ENCODE measurements at regions not wholly inside any gene's neighbourhood (a gene's known extent, or its start where the extent isn't known, plus 50 kb on each side); places are given as distances from the start of the nearest gene placed in this dataset.

- H3K27me3 Mint-ChIP-seq (ENCODE audit: low read depth) = peaks cover 60% of the 10 kb centered on the region
- H3K27ac Mint-ChIP-seq = no peak overlapping the region
- H3K36me3 Mint-ChIP-seq = no peaks in the 10 kb centered on the region
- no peak for TF ChIP-seq CTCF (IDR thresholded peaks at IDR 0.05; ENCODE audit: unreplicated experiment)
- no peak overlapping the region for H3K4me3 Mint-ChIP-seq
- no peak for DNase-seq (ENCODE audit: low spot score in 2 of 2, unreplicated experiment in 2 of 2)
- H3K9me3 Mint-ChIP-seq = no peaks in the 10 kb centered on the region
- no peaks in the 10 kb centered on the region for H3K4me1 Mint-ChIP-seq
Observed at GRCh38 chr6:18555750-18556149, 168.6 kb downstream of the RNF144B start.

- no peak for DNase-seq (ENCODE audit: low spot score in 2 of 2, unreplicated experiment in 2 of 2)
- no peak for TF ChIP-seq CTCF (IDR thresholded peaks at IDR 0.05; ENCODE audit: unreplicated experiment)
- Mint-ChIP-seq H3K9me3 (no peaks in the 10 kb centered on the region), H3K27ac (no peak overlapping the region), H3K36me3 (no peaks in the 10 kb centered on the region), H3K4me1 (no peaks in the 10 kb centered on the region), H3K4me3 (no peak overlapping the region), H3K27me3 (ENCODE audit: low read depth) (peaks cover 55% of the 10 kb centered on the region)
Observed at GRCh38 chr6:18561037-18561750, 174.0 kb downstream of the RNF144B start.

DNA sequence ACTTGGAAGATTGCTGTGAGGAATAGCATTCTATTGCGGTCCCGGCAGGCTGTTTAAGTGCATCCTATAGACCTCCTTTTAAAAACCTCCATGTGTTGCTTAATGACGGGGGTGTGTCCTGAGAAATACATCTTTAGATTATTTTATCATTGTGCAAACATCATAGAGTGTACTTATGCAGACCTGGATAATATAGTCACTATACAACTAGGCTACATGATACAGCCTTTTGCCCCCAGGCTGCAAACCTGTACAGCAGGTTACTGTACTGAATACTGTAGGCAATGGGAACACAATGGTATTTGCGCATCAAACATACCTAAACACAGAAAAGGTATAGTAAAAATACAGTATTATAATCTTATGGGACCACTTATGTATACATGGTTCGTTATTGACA, 175.6 kb downstream of the RNF144B start:
- no peak overlapping the region for H3K4me3 Mint-ChIP-seq
- no peak for TF ChIP-seq CTCF (IDR thresholded peaks at IDR 0.05; ENCODE audit: unreplicated experiment)
- no peaks in the 10 kb centered on the region for H3K4me1 Mint-ChIP-seq
- H3K36me3 Mint-ChIP-seq = no peaks in the 10 kb centered on the region
- no peak for DNase-seq (ENCODE audit: low spot score in 2 of 2, unreplicated experiment in 2 of 2)
- H3K27me3 Mint-ChIP-seq (ENCODE audit: low read depth) = peaks cover 52% of the 10 kb centered on the region
- no peak overlapping the region for H3K27ac Mint-ChIP-seq
- peaks cover 8% of the 10 kb centered on the region for H3K9me3 Mint-ChIP-seq

GRCh38 chr6:18564775-18565174, 177.6 kb downstream of the RNF144B start:
- no peaks in the 10 kb centered on the region for H3K36me3 Mint-ChIP-seq
- no peak for DNase-seq (ENCODE audit: low spot score in 2 of 2, unreplicated experiment in 2 of 2)
- H3K27me3 Mint-ChIP-seq (ENCODE audit: low read depth) = peaks cover 45% of the 10 kb centered on the region
- no peak for TF ChIP-seq CTCF (IDR thresholded peaks at IDR 0.05; ENCODE audit: unreplicated experiment)
- H3K27ac Mint-ChIP-seq = no peak overlapping the region
- no peaks in the 10 kb centered on the region for H3K4me1 Mint-ChIP-seq
- H3K4me3 Mint-ChIP-seq = no peak overlapping the region
- H3K9me3 Mint-ChIP-seq = peaks cover 8% of the 10 kb centered on the region

DNA sequence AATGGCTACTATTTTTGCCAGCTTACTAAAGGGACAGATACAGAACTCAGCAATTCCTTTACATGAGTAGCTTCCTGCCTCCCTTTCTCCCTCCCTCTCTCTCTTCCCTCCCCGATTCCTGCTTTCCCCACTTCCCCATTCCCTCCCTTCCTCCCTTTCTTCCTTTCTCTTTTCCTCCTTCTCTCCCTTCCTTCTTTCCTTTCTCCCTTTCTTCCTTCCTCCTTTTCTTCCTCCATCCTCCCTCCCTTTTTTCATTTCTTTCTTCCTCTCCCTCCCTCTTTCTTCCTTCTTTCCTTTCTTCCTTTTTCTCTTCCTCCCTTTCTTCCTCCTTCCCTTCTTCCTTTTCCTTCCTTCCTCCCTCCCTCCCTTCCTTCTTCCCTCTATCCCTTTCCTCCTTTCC, 178.1 kb downstream of the RNF144B start:
- Mint-ChIP-seq H3K36me3 (no peaks in the 10 kb centered on the region), H3K9me3 (peaks cover 8% of the 10 kb centered on the region), H3K4me1 (no peaks in the 10 kb centered on the region)

More for the DNA sequence above, 178.1 kb downstream of the RNF144B start:
- peaks cover 46% of the 10 kb centered on the region for H3K27me3 Mint-ChIP-seq (ENCODE audit: low read depth)
- no peak overlapping the region for H3K4me3 Mint-ChIP-seq
- no peak for DNase-seq (ENCODE audit: low spot score in 2 of 2, unreplicated experiment in 2 of 2)
- no peak overlapping the region for H3K27ac Mint-ChIP-seq
- no peak for TF ChIP-seq CTCF (IDR thresholded peaks at IDR 0.05; ENCODE audit: unreplicated experiment)
